NOMO-1 (cell line): ENCODE measurements at regions not wholly inside any gene's neighbourhood (a gene's known extent, or its start where the extent isn't known, plus 50 kb on each side); places are given as distances from the start of the nearest gene placed in this dataset.

Source experiments
- DNase-seq, 2 experiments: peaks; one replicate each; lab custom pipeline; 2025; ENCODE audit not compliant: unreplicated experiment in 2 of 2; lab: John Stamatoyannopoulos, UW

DNA sequence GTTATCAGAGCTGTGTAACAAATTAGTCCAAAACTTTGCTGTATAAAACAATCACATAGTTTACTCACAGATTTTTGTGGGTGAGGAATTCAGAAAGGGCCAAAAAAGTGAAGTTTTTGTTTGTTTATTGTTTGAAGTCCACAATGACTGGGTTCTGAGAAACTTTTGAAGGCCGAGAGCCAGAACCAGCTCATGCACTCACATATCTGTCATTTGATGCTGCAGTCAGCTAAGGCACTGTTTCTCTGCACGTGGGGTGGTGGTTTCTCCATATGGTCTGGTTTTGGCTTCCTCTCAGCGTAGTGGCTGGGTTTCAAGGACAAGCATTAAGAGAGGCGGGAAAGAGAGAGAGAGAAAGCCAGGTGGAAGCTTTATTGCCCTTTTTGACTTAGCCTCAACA, 131.8 kb downstream of the TWIST2 start:
- DNase-seq, result no peak

GRCh38 chr2:238985041-238985729, 137.3 kb downstream of the TWIST2 start:
- no peak for DNase-seq

- no peak for DNase-seq
These were observed 138.1 kb downstream of the TWIST2 start for GRCh38 chr2:238985931-238986446.

- DNase-seq, result no peak
These were observed 138.8 kb downstream of the TWIST2 start for GRCh38 chr2:238986491-238987351.

- DNase-seq, result no peak
These were observed 139.6 kb downstream of the TWIST2 start for GRCh38 chr2:238987352-238987981.

GRCh38 chr2:238988105-238988504, 140.2 kb downstream of the TWIST2 start:
- peak; percentile 21 to 39 for DNase-seq

GRCh38 chr2:238988752-238989151, 140.9 kb downstream of the TWIST2 start:
- no peak for DNase-seq

DNA sequence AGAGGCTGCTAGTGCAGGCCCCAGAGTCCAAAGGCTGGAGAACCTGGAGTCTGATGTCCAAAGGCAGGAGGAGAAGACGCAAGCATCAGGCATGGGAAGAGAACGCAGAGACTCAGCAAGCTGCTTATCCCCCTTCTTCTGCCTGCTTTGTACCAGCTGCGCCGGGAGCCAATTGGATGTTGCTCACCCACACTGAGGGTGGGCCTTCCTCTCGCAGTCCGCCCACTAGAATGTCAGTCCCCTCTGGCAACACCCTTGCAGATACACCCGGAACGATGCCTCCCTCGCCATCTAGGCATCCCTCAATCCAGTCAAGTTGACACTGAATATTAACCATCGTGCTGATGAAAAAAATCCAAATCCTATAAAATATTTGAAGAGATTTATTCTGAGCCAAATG, 141.6 kb downstream of the TWIST2 start:
- DNase-seq, result no peak

DNA sequence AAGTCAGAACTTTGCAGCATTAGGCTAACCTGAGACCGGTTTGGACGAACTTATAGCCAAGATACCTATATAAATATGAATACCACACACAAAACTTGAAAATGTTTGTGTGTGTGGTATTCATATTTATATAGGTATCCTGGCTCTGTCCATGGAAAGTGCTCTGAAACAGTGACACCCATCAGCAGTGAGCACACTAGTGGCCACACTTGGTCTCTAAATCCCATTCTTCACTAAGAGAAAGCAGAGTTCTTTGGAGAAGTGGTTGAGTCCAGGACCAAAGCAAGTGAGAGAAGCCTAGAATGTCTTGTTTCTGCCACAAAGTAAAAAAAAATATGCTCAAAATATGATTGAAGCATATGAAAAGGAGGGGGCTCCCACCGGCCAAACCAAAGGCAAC, 146.5 kb downstream of the TWIST2 start:
- DNase-seq, result no peak

GRCh38 chr2:238994876-238995275, 147.0 kb downstream of the TWIST2 start:
- no peak for DNase-seq

DNA sequence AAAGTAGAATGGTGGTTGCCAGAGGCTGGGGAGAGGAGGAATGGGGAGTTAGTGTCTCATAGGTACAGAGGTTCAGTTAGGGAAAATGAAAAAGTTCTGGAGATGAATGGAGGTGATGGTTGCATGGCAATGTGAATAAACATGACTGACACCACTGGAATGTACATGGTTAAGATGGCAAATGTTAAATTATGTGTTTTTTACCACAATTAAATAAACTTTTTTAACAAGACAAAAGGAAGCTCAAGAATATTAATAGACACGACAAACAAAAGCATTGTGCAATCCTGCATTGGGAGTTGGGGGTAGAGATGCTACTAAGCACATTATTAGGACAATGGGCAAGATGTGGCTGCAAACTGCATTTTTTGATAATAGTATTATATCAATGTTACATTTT, 147.7 kb downstream of the TWIST2 start:
- DNase-seq, result no peak

DNA sequence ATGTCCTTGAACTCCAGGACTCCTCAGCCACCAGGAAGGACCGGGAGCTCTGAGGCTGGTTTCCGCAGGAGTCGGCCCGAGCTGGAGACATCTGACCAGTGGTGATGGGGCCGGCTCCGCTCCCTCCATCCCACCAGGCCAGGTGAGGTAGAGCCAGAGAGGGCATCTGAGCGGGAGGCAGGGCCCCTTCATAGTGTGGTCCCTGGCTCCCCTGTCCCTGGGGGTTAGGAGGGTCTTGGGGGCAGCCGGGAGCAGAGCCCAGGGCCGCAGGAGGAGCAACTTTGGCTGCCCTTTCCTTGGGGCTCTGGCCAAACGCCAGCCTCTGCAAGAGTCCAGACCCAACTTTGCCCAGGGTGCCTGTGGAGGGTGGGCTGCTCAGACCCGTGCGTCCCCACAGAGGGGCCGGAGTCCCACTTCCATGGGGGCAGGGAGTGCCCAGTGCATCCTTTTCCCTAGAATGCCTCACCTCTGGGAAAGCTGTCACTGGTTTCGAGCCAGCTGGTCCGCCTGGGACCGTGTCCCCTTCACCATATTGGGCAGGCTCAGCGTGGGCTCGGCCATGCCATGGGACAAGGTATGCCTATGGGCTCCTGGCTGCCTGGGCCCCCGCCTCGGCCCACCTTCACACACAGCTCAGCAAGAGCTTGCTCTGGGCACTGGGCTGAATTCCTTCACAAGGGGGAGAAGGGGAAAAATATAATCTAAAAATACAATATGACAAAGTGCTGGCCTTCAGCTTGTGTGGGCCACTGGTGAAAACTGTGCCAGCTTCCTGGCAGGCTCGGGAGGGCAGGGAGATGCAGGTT, 148.6 kb downstream of the TWIST2 start:
- no peak for DNase-seq

DNA sequence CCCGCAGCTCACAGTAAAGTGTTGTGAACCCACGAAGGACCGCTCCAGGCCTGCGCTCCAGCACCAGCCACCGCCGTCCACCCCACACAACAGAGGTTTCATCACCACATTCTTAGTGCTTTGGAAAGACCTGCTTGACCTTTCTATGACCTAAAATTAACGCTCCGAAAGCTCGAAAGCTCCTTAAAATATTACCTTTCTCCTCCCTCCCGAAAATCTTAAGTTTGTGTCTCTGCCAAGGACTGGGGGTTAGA, 149.2 kb downstream of the TWIST2 start:
- no peak for DNase-seq

DNA sequence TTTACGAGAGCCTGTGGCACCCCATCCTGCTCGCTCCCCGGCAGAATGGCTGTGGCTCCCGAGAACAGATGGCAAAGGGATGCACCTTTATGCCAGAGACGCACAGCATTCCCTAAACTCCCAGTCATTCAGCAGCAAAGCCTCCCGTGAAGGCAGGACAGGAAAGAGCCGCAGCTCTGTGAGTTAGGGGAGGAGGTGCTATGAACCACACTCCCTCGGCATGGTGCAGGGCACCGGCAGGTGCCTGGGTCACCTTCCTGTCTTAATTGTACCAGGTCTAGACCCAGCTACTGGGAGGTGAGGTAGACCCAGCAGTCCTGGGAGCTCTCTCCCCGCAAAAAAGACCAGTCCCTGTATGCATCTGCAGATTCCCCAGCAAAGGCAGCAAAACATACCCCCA, 149.8 kb downstream of the TWIST2 start:
- no peak for DNase-seq
